Endothelial cell of umbilical vein (primary cell): ENCODE measurements at regions not wholly inside any gene's neighbourhood (a gene's known extent, or its start where the extent isn't known, plus 50 kb on each side); places are given as distances from the start of the nearest gene placed in this dataset.

Experiments
- BruUV-seq: library from RNA; stranded (reverse); fragments of 400-500 nt; replicated peaks from 2 replicates; lab custom pipeline; 2021; lab: Mats Ljungman, UMichigan
- CTCF ChIA-PET: fragments of 300-600, 350-600 bp; sonication (Branson Sonifier 250); formaldehyde crosslinking; loops from one replicate; lab custom pipeline; 2021; ENCODE audit warnings: antibody characterized with exemption, inconsistent platforms; lab: Charles Lee
- POLR2A ChIA-PET: fragments of 300-600, 350-600 bp; sonication (Branson Sonifier 250); formaldehyde crosslinking; loops from one replicate; lab custom pipeline; 2021; ENCODE audit warnings: antibody characterized with exemption, inconsistent platforms; lab: Charles Lee
- DNase-seq: peaks from one replicate; pipeline ENCODE4 v3.0.0-alpha.2; 2011; ENCODE audit warnings: low read depth, low spot score
- FAIRE-seq: peaks from 2 replicates; lab custom pipeline; 2011; peaks lifted over from hg19 to GRCh38; lab: Jason Lieb, UNC
- H2AFZ ChIP-seq: 2 replicates; pipeline ENCODE4 v1.6.0; 2012; ENCODE audit warnings: low read depth, low read length, control low read depth, inconsistent platforms
- H3K27ac ChIP-seq: 2 replicates; pipeline ENCODE4 v1.5.1; 2011; ENCODE audit warnings: low read depth, mild to moderate bottlenecking, control low read depth, low read length, moderate library complexity; ENCODE audit not compliant: insufficient read depth
- H3K27me3 ChIP-seq, 2 experiments: 2 replicates each; pipeline versions ENCODE4 v1.6.0 to v1.6.1; 2011; ENCODE audit warnings: low read length in 2 of 2, mixed read lengths in 1 of 2; ENCODE audit not compliant: control insufficient read depth in 2 of 2, insufficient read depth in 2 of 2
- H3K36me3 ChIP-seq, 2 experiments: 2 replicates in 1 of 2; 3 replicates in 1 of 2; pipeline ENCODE4 v1.5.1; 2011; ENCODE audit warnings: low read length in 2 of 2, mild to moderate bottlenecking in 1 of 2, moderate library complexity in 1 of 2; ENCODE audit not compliant: control insufficient read depth in 2 of 2, insufficient read depth in 2 of 2; ENCODE audit errors: extremely low read depth in 1 of 2
- H3K4me1 ChIP-seq: 3 replicates; pipeline ENCODE4 v1.5.1; 2011; ENCODE audit warnings: mild to moderate bottlenecking, low read length; ENCODE audit not compliant: control insufficient read depth, insufficient read depth; ENCODE audit errors: extremely low read depth
- H3K4me2 ChIP-seq: 2 replicates; pipeline ENCODE4 v1.6.1; 2011; ENCODE audit warnings: low read length, control low read depth, mixed read lengths; ENCODE audit not compliant: insufficient read depth
- H3K4me3 ChIP-seq, 3 experiments: fragments of 200-600 bp in 1 of 3; sonication (generic), shearing (Covaris generic) in 1 of 3; replicated peaks in 1 of 3; 2 replicates each; pipeline ENCODE4 v1.5.1; 2011 to 2016; ENCODE audit warnings: control low read depth in 3 of 3, low read length in 3 of 3, mild to moderate bottlenecking in 2 of 3, inconsistent platforms in 1 of 3, low read depth in 1 of 3, moderate library complexity in 1 of 3; ENCODE audit not compliant: insufficient read depth in 1 of 3
- H3K79me2 ChIP-seq: 2 replicates; pipeline ENCODE4 v1.6.0; 2012; ENCODE audit warnings: low read length, inconsistent platforms; ENCODE audit not compliant: control insufficient read depth, insufficient read depth
- H3K9ac ChIP-seq: replicated peaks from 2 replicates; pipeline ENCODE3; 2011; ENCODE audit warnings: low read length, control low read depth; ENCODE audit not compliant: insufficient read depth; ENCODE audit errors: extremely low read depth
- H3K9me1 ChIP-seq: replicated peaks from 3 replicates; pipeline ENCODE4 v1.6.0; 2011; ENCODE audit warnings: mild to moderate bottlenecking, low read length; ENCODE audit not compliant: control insufficient read depth, insufficient read depth; ENCODE audit errors: extremely low read depth
- H3K9me3 ChIP-seq: replicated peaks from 2 replicates; pipeline ENCODE4 v1.5.1; 2012; ENCODE audit warnings: low read length, inconsistent platforms; ENCODE audit not compliant: control insufficient read depth, insufficient read depth
- H4K20me1 ChIP-seq: replicated peaks from 2 replicates; pipeline ENCODE3; 2011; ENCODE audit warnings: mild to moderate bottlenecking, low read length; ENCODE audit not compliant: control insufficient read depth, insufficient read depth; ENCODE audit errors: extremely low read depth
- CTCF ChIP-seq, 2 donors: IDR thresholded peaks; 1 replicate in 1 of 2; 2 replicates in 1 of 2; pipeline ENCODE4 v1.5.1; 2011; ENCODE audit warnings: low read length in 2 of 2, mild to moderate bottlenecking in 2 of 2, moderate library complexity in 2 of 2, control low read depth in 1 of 2, inconsistent platforms in 1 of 2, low read depth in 1 of 2; ENCODE audit not compliant: insufficient read depth in 1 of 2; ENCODE audit errors: extremely low read depth in 1 of 2
- EZH2 ChIP-seq: IDR thresholded peaks from 2 replicates; pipeline ENCODE4 v1.6.1; 2012; ENCODE audit warnings: borderline replicate concordance, low read depth, mild to moderate bottlenecking, moderate library complexity, low read length, inconsistent platforms; ENCODE audit not compliant: severe bottlenecking
- FOS ChIP-seq: IDR thresholded peaks from 2 replicates; pipeline ENCODE4 v1.6.1; 2011; ENCODE audit warnings: mild to moderate bottlenecking, low read length, moderate library complexity, borderline replicate concordance; ENCODE audit not compliant: insufficient read depth
- GATA2 ChIP-seq: IDR thresholded peaks from 2 replicates; pipeline ENCODE4 v1.7.0; 2011; ENCODE audit warnings: low read depth, mild to moderate bottlenecking, moderate library complexity, mixed read lengths, low read length; ENCODE audit not compliant: insufficient read length, insufficient read depth
- JUN ChIP-seq: IDR thresholded peaks from 2 replicates; pipeline ENCODE4 v1.6.1; 2011; ENCODE audit warnings: borderline replicate concordance, low read depth; ENCODE audit not compliant: insufficient read length, insufficient read depth
- MAX ChIP-seq: IDR thresholded peaks from 2 replicates; pipeline ENCODE4 v1.6.1; 2011; ENCODE audit not compliant: insufficient read depth, insufficient read length
- POLR2A ChIP-seq: IDR thresholded peaks from 2 replicates; pipeline ENCODE4 v1.6.1; 2012; ENCODE audit warnings: low read depth, mild to moderate bottlenecking, control low read depth, low read length
- POLR2AphosphoS5 ChIP-seq: IDR thresholded peaks from 2 replicates; pipeline ENCODE4 v1.6.1; 2012; ENCODE audit warnings: low read depth, mild to moderate bottlenecking, control low read depth, low read length, moderate library complexity; ENCODE audit not compliant: insufficient read depth
- dilution Hi-C: fragments of 300-500 bp; cut with MboI; formaldehyde crosslinking; loops from one replicate; pipeline ENCODE4 v1.15.0; 2019; ENCODE audit warnings: low sequenced_read_pairs; ENCODE audit not compliant: extremely low pct_ligation_motif_present
- intact Hi-C: fragments of 100-400 bp; cut with micrococcal nuclease; formaldehyde crosslinking; loops from one replicate; pipeline ENCODE4 v1.10.0; 2022

- H3K9me3 ChIP-seq, result no peaks in the 10 kb centered on the region
- intact Hi-C loops (no loop called here), dilution Hi-C loops (no loop called here)
- no peaks in the 10 kb centered on the region for H3K27me3 ChIP-seq
- no peak overlapping the region for H3K9ac ChIP-seq
- FAIRE-seq, result no peak
- H3K9me1 ChIP-seq, result no peaks in the 10 kb centered on the region
- no peaks in the 10 kb centered on the region for H4K20me1 ChIP-seq
- H3K27ac ChIP-seq, result no peak overlapping the region
- ChIA-PET CTCF (interaction anchor here (1.1 kb wide), 1 partner anchor 17 kb away, joined by 3 read pairs; no protein-coding TSS in a partner anchor), POLR2A (no interaction called here)
- no peaks in the 10 kb centered on the region for H3K36me3 ChIP-seq
- TF ChIP-seq POLR2A, result no peak
- TF ChIP-seq EZH2, result no peak
- TF ChIP-seq MAX, result no peak
- no peak for TF ChIP-seq CTCF (IDR thresholded peaks at IDR 0.05; ENCODE audit: extremely low read depth in 1 of 2, insufficient read depth in 1 of 2, low read depth in 1 of 2, low read length in 2 of 2)
- TF ChIP-seq POLR2AphosphoS5, result no peak
- TF ChIP-seq JUN, result no peak
- no peak for TF ChIP-seq GATA2
- TF ChIP-seq FOS, result no peak
- no peak for DNase-seq
- no peak overlapping the region for H3K4me2 ChIP-seq
- no peaks in the 10 kb centered on the region for H3K79me2 ChIP-seq
- no TSS peak for BruUV-seq
- no peaks in the 10 kb centered on the region for H3K4me1 ChIP-seq
- H3K4me3 ChIP-seq, result no peak overlapping the region
- H2AFZ ChIP-seq, result no peak overlapping the region
These were observed 1582.2 kb upstream of the ACVR2A start for GRCh38 chr2:146262606-146263005.
